T-helper 2 cell (primary cell): ENCODE measurements at regions not wholly inside any gene's neighbourhood (a gene's known extent, or its start where the extent isn't known, plus 50 kb on each side); places are given as distances from the start of the nearest gene placed in this dataset.
"Not testable (repeated sequence)": the region's sequence is repeated elsewhere in the genome, so short reads cannot be mapped to it uniquely, and the experiment has no call there.

Experiments used
- DNase-seq, 5 experiments: peaks; one replicate each; pipeline versions ENCODE4 v3.0.0 to v3.0.0-alpha.2; 2012 to 2022

GRCh38 chr4:103982454-103982853 lies 262.7 kb upstream of the TACR3 start:
- DNase-seq: no peak

- no peak for DNase-seq
Observed at GRCh38 chr4:103948244-103949018, 228.6 kb upstream of the TACR3 start.

GRCh38 chr4:103947617-103948016 lies 227.8 kb upstream of the TACR3 start:
- DNase-seq: no peak

- not testable (repeated sequence) for DNase-seq
Observed at GRCh38 chr4:103946621-103947268, 227.0 kb upstream of the TACR3 start.

GRCh38 chr4:103938488-103938887 lies 218.7 kb upstream of the TACR3 start:
- DNase-seq: no peak

- no peak for DNase-seq
Observed at GRCh38 chr4:103936653-103937145, 216.9 kb upstream of the TACR3 start.

- peak in 1 of 5 experiments; percentile 27 for DNase-seq
Observed at GRCh38 chr4:103934178-103934789, 214.5 kb upstream of the TACR3 start.

GRCh38 chr4:103928370-103928769 lies 208.6 kb upstream of the TACR3 start:
- no peak for DNase-seq

- DNase-seq: no peak
Observed at GRCh38 chr4:103923551-103923950, 203.8 kb upstream of the TACR3 start.

GRCh38 chr4:103918214-103918613 lies 198.4 kb upstream of the TACR3 start:
- no peak for DNase-seq

- DNase-seq: peak in 1 of 5 experiments; percentile 17
Observed at GRCh38 chr4:103915224-103915869, 195.6 kb upstream of the TACR3 start.

- no peak for DNase-seq
Observed at GRCh38 chr4:103907414-103907813, 187.6 kb upstream of the TACR3 start.

- no peak for DNase-seq
Observed at GRCh38 chr4:103904123-103904522, 184.3 kb upstream of the TACR3 start.

- DNase-seq: no peak
Observed at GRCh38 chr4:103902730-103903129, 182.9 kb upstream of the TACR3 start.

- no peak for DNase-seq
Observed at GRCh38 chr4:103895876-103896465, 176.2 kb upstream of the TACR3 start.

GRCh38 chr4:103892586-103892985 lies 172.8 kb upstream of the TACR3 start:
- no peak for DNase-seq

- no peak for DNase-seq
Observed at GRCh38 chr4:103887191-103887590, 167.4 kb upstream of the TACR3 start.

GRCh38 chr4:103885152-103885551 lies 165.4 kb upstream of the TACR3 start:
- no peak for DNase-seq

- no peak for DNase-seq
Observed at GRCh38 chr4:103867311-103867710, 147.5 kb upstream of the TACR3 start.

- no peak for DNase-seq
Observed at GRCh38 chr4:103853627-103854026, 133.8 kb upstream of the TACR3 start.

- DNase-seq: no peak
Observed at GRCh38 chr4:103853146-103853545, 133.4 kb upstream of the TACR3 start.

GRCh38 chr4:103845075-103845474 lies 125.3 kb upstream of the TACR3 start:
- no peak for DNase-seq
